MCF 10A (cell line): ENCODE measurements at regions not wholly inside any gene's neighbourhood (a gene's known extent, or its start where the extent isn't known, plus 50 kb on each side); places are given as distances from the start of the nearest gene placed in this dataset.

Source experiments
- BruUV-seq: library from RNA; stranded (reverse); fragments of 400-500 nt; replicated peaks from 2 replicates; lab custom pipeline; 2021; lab: Mats Ljungman, UMichigan
- CTCF ChIA-PET: fragments of 300-600 bp; sonication (Branson Sonifier 250); formaldehyde crosslinking; extraction: SDS; loops from one replicate; lab custom pipeline; 2021; ENCODE audit warnings: antibody characterized with exemption, inconsistent platforms; lab: Yijun Ruan, JAX
- POLR2A ChIA-PET: fragments of 300-600, 350-650 bp; sonication (Branson Sonifier 250); formaldehyde crosslinking; extraction: SDS; loops from one replicate; lab custom pipeline; 2020; ENCODE audit warnings: antibody characterized with exemption, inconsistent platforms; lab: Yijun Ruan, JAX
- DNase-seq: peaks from one replicate; pipeline ENCODE4 v3.0.0-alpha.2; 2018; ENCODE audit not compliant: unreplicated experiment
- H3K27ac Mint-ChIP-seq: one replicate; pipeline ENCODE4 v1.8.0; 2022; ENCODE audit warnings: mild to moderate bottlenecking, low read depth, mixed read lengths; ENCODE audit not compliant: unreplicated experiment
- H3K27me3 Mint-ChIP-seq: one replicate; pipeline ENCODE4 v1.8.0; 2022; ENCODE audit warnings: mixed read lengths; ENCODE audit not compliant: insufficient read depth, unreplicated experiment
- H3K36me3 Mint-ChIP-seq: one replicate; pipeline ENCODE4 v1.8.0; 2022; ENCODE audit warnings: mild to moderate bottlenecking, moderate library complexity, mixed read lengths; ENCODE audit not compliant: insufficient read depth, unreplicated experiment
- H3K4me1 Mint-ChIP-seq: one replicate; pipeline ENCODE4 v1.8.0; 2022; ENCODE audit warnings: mixed read lengths; ENCODE audit not compliant: insufficient read depth, unreplicated experiment
- H3K4me3 Mint-ChIP-seq: one replicate; pipeline ENCODE4 v1.8.0; 2022; ENCODE audit warnings: mild to moderate bottlenecking, moderate library complexity, mixed read lengths; ENCODE audit not compliant: unreplicated experiment
- H3K9me3 Mint-ChIP-seq: one replicate; pipeline ENCODE4 v1.8.0; 2022; ENCODE audit warnings: mixed read lengths; ENCODE audit not compliant: unreplicated experiment
- intact Hi-C: fragments of 100-400 bp; cut with micrococcal nuclease; formaldehyde crosslinking; loops from 2 replicates; pipeline ENCODE4 v1.14.1; 2022
- TF ChIP-seq, protein P1 (sequence below): fragments of 200-600 bp; IDR thresholded peaks from one replicate; pipeline ENCODE4 v1.8.0; 2022; ENCODE audit warnings: antibody characterized with exemption, mild to moderate bottlenecking; ENCODE audit not compliant: unreplicated experiment

DNA sequence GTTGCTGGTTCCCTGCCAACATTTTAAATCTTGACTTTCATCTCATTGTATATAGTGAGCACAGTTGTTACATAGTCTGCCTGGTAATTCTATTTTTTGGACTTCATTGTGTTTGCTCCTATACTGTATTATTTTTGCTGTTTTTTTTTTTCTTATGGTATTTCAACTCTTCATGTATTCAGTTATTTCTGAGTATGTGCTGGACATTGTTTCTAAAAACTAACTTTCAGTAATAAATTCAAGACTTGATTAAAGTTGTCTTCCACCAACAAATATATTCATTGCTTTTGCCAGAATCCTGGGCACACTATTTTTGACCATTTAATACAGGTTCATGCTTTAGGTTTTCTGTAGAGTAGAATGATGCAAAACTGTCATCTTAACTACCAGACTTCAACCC lies 698.3 kb downstream of the MAFB start:
- Mint-ChIP-seq H3K27ac (no peak overlapping the region), H3K9me3 (no peaks in the 10 kb centered on the region), H3K36me3 (no peaks in the 10 kb centered on the region), H3K4me3 (no peak overlapping the region), H3K27me3 (no peaks in the 10 kb centered on the region), H3K4me1 (peaks cover 11% of the 10 kb centered on the region)
- ChIA-PET CTCF (no interaction called here), POLR2A (interaction anchor here (0.6 to 0.7 kb wide), 2 partner anchors 13 to 103 kb away, joined by 3 read pairs; no protein-coding TSS in a partner anchor)
- no TSS peak for BruUV-seq
- intact Hi-C loops = no loop called here
- TF ChIP-seq, protein P1, sequence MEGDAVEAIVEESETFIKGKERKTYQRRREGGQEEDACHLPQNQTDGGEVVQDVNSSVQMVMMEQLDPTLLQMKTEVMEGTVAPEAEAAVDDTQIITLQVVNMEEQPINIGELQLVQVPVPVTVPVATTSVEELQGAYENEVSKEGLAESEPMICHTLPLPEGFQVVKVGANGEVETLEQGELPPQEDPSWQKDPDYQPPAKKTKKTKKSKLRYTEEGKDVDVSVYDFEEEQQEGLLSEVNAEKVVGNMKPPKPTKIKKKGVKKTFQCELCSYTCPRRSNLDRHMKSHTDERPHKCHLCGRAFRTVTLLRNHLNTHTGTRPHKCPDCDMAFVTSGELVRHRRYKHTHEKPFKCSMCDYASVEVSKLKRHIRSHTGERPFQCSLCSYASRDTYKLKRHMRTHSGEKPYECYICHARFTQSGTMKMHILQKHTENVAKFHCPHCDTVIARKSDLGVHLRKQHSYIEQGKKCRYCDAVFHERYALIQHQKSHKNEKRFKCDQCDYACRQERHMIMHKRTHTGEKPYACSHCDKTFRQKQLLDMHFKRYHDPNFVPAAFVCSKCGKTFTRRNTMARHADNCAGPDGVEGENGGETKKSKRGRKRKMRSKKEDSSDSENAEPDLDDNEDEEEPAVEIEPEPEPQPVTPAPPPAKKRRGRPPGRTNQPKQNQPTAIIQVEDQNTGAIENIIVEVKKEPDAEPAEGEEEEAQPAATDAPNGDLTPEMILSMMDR = no peak
- no peak for DNase-seq

DNA sequence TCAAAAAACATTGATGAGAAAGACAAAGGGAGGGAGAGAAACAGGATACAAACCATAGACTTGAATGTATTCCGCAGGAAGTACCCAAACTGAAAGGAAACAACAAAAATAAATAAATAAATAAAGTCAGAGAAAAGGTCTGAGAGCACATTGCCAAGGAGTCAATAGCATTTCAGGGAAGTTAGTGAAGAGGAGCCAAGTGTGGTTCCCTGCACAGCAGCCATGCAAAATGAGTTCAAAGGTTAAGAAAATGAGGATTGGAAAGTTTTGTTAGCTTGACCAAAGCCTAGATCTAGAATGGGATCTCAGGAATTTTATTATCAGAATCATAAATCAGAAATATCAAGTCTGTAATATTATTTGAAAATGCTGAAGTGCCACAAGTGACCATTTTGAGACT lies 700.0 kb downstream of the MAFB start:
- no TSS peak for BruUV-seq
- H3K27ac Mint-ChIP-seq = no peak overlapping the region
- H3K4me1 Mint-ChIP-seq = peaks cover 11% of the 10 kb centered on the region
- POLR2A ChIA-PET = no interaction called here
- H3K9me3 Mint-ChIP-seq = no peaks in the 10 kb centered on the region
- H3K4me3 Mint-ChIP-seq = no peak overlapping the region
- CTCF ChIA-PET = no interaction called here
- H3K36me3 Mint-ChIP-seq = no peaks in the 10 kb centered on the region
- intact Hi-C loops = no loop called here
- TF ChIP-seq, protein P1 = no peak
- no peaks in the 10 kb centered on the region for H3K27me3 Mint-ChIP-seq
- DNase-seq = no peak

DNA sequence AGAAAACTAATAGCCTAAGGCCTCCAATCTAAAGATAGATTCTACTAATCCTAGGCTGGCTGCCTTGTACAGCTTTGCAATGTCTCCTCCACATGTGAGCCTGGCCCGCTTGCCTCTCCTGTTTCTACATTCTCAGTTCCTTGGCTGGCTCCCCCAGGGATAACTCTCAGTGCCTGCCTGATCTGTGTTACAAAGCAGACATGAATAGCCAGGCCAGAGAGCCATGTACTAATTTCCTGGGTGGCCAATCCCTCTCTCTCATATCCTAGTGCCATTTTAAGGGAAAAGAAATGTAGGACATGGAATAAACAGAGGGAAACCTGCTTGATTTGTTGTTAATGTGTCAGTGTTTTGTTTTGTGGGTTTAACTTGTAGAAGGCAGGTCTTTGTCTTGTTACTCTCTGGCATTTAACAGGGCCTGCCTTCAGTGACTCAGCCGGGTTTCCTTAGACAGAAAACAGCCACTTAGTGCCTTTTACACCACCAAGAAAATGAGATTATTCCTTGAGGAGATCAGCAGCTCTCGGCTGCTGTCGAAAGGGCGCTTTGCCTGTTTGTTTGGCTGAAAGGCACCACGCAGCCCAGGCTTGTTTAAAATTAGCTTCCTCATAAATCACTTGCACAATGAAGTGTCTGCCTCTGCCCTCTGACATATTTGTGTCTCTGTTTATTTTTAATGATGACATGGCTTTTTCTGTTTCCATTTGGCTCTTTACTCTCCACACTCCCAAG lies 702.7 kb downstream of the MAFB start:
- POLR2A ChIA-PET = no interaction called here

DNA sequence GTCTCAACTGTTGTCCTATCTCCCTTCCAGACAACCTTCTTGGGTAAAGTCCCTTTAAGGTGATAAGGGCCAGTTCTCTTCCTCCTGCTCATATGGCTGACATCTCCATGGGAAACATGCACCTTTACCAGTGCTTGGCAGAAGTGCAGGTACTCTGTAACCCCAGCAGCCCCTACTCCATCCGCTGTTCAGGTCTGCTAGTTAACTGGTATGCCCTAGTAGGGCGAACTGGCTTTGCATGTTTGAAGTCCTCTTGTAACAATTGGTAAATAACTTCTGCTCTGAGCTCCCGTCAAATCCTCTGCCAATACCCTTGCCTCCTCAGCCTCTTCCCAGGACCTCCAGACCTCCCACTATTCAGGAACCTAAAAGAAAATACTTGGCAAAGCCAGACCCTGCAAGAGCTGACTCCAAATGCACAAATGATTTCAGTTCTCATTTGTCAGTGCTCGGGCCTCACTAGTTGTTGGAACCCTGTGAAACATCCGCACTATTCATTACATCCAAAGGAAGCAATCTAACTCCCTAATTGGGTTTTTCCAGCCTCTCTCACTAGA lies 703.7 kb downstream of the MAFB start:
- Mint-ChIP-seq H3K27me3 (no peaks in the 10 kb centered on the region), H3K36me3 (no peaks in the 10 kb centered on the region), H3K4me3 (no peak overlapping the region), H3K27ac (no peak overlapping the region), H3K9me3 (no peaks in the 10 kb centered on the region), H3K4me1 (peaks cover 11% of the 10 kb centered on the region)
- POLR2A ChIA-PET = interaction anchor here (0.6 kb wide), 1 partner anchor 9 kb away, joined by 3 read pairs; no protein-coding TSS in a partner anchor
- TF ChIP-seq, protein P1 = no peak
- no peak for DNase-seq
- CTCF ChIA-PET = interaction anchor here (0.6 kb wide), 1 partner anchor 703 kb away, joined by 3 read pairs; no protein-coding TSS in a partner anchor
- BruUV-seq = no TSS peak
- intact Hi-C loops = no loop called here

More for the DNA sequence above, 702.7 kb downstream of the MAFB start:
- peaks cover 11% of the 10 kb centered on the region for H3K4me1 Mint-ChIP-seq
- intact Hi-C loops = no loop called here
- H3K4me3 Mint-ChIP-seq = no peak overlapping the region
- no TSS peak for BruUV-seq
- no peaks in the 10 kb centered on the region for H3K9me3 Mint-ChIP-seq
- peak; percentile 13 for DNase-seq
- peak overlapping the region; percentile 49 for H3K27ac Mint-ChIP-seq
- TF ChIP-seq, protein P1 = no peak
- no peaks in the 10 kb centered on the region for H3K27me3 Mint-ChIP-seq
- H3K36me3 Mint-ChIP-seq = no peaks in the 10 kb centered on the region
- CTCF ChIA-PET = interaction anchor here (0.7 kb wide), 1 partner anchor 720 kb away, joined by 3 read pairs; no protein-coding TSS in a partner anchor
